HL-60 (cell line): ENCODE measurements at regions not wholly inside any gene's neighbourhood (a gene's known extent, or its start where the extent isn't known, plus 50 kb on each side); places are given as distances from the start of the nearest gene placed in this dataset.

Source experiments
- CTCF ChIP-seq: IDR thresholded peaks from one replicate; pipeline ENCODE4 v1.5.1; 2011; ENCODE audit warnings: low read length, control low read depth, inconsistent platforms; ENCODE audit not compliant: insufficient read depth
- GABPA ChIP-seq: IDR thresholded peaks from 2 replicates; pipeline ENCODE4 v1.6.1; 2012; ENCODE audit warnings: low read depth
- POLR2AphosphoS5 ChIP-seq: IDR thresholded peaks from 2 replicates; pipeline ENCODE4 v1.6.1; 2012; ENCODE audit warnings: low read depth
- REST ChIP-seq: IDR thresholded peaks from 2 replicates; pipeline ENCODE4 v1.6.1; 2012; ENCODE audit warnings: low read depth; ENCODE audit not compliant: insufficient replicate concordance

GRCh38 chr12:22781339-22781738, 156.4 kb downstream of the ETNK1 start:
- TF ChIP-seq REST = no peak
- TF ChIP-seq CTCF = no peak
- no peak for TF ChIP-seq POLR2AphosphoS5
- no peak for TF ChIP-seq GABPA
